Hematopoietic multipotent progenitor cell treated with erythropoietin and hydrocortisone succinate and interleukin-3 and kit ligand, for 17 days (in vitro differentiated cells): ENCODE measurements at regions not wholly inside any gene's neighbourhood (a gene's known extent, or its start where the extent isn't known, plus 50 kb on each side); places are given as distances from the start of the nearest gene placed in this dataset.
"Not testable (repeated sequence)": the region's sequence is repeated elsewhere in the genome, so short reads cannot be mapped to it uniquely, and the experiment has no call there.

Experiments
- DNase-seq: peaks from one replicate; pipeline ENCODE4 v3.0.0-alpha.2; 2015; ENCODE audit warnings: low spot score

DNA sequence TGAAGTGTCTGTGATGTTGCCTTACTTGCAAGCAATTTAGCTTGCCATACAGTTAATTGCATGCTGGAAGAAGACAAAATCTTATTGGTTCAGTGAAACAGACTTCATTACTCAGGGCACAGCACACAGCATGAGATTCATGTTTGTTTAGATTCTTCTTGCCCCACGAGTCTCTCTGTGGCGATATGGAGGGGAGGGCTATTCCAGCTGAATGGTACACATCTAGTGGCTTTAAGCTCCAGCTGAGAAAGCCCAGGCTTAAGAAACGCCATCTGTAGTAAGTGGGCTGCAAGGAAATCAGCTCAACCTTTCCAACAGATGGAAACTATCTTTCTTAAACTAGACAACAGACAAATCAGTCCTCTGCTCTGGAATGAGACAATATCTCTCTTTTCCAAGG is 1022.0 kb downstream of the NCAM2 start:
- DNase-seq = no peak

- not testable (repeated sequence) for DNase-seq
These were observed 1025.7 kb downstream of the NCAM2 start for GRCh38 chr21:22023896-22024295.

DNA sequence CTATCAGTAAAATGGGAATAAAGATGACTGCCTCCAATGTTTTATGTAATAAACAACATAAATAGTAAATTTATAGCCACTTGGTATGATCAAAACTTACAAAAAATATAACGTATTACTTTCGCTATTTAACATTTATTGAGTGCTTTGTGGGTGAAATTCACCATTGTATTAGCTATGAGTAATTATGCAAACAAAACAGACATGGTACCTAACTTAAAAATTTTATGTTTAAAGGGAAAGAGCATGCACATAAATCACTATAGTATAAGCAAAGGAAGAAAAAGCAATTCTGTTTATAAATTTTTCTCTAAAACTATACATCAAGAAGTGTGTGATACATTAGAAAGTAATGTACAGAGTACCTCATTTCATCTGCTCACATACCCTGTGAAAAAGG is 1046.2 kb downstream of the NCAM2 start:
- no peak for DNase-seq

DNA sequence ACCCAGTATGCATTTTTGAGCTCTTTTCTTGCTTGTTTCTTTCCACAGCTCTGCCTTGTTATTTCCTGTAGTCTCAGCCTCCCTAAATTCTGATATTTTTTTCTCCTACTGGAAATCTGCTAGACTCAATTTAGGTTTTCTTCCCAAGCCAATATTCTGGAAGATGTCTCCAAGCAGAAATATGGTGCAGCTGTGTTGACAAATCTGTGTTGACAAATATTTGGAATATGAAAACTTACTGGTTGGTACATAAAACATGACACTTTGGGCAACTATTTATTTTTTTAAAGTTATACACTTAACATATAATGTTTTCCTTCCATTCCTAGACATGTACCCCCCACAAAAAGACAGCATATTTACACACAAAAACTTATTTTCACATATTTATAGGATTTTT is 1048.4 kb downstream of the NCAM2 start:
- no peak for DNase-seq

DNA sequence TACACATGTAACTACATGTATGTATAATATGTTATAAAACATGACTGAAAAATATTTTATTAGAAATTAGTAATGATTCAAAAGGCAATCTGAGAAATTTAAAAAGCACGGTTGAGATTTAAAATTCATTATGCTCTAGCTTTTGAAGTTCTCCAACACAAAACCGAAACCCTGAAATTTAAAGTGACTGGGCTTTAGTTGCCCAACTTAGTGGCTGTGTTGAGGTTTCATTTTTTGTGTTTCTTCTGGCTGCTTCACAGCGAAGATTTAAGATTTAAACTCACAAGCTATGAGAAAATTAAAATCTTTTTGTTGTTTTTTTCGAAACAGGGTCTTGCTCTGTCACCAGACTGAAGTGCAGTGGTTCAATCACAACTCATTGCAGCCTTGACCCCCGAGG is 1058.7 kb downstream of the NCAM2 start:
- no peak for DNase-seq

DNA sequence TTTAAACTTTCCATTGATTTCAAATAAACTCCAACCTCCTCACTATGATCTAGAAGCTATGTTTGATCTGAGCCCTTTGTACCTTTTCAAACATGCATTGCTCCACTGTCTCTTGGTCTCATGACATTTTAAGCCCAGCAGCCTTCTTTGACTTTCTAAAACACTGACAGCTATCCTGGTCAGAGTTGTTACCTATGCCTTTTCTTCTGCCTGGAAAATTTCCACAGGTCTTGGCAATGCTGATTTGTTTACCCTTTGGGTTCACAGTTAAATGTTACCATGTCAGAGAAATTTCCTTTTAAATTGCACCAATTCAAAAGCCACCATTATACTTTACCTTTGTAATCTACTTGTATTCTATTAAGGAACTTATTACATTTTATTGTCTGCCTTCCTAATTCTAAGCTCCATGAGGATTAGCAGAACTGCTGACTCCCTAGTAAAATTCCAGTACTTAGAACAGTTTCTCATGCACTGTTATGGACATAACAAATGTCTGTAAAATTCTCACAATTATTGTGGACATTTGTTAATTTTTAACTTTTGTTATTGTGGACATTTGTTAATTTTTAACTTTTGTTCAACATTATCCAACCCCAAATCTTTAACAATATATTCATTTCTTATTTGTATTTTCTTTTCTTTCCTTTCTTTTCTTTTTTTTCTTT is 1064.4 kb downstream of the NCAM2 start:
- no peak for DNase-seq

GRCh38 chr21:22063140-22063539 is 1064.9 kb downstream of the NCAM2 start:
- no peak for DNase-seq

GRCh38 chr21:22076471-22076870 is 1078.3 kb downstream of the NCAM2 start:
- no peak for DNase-seq

- DNase-seq = no peak
These were observed 1085.7 kb downstream of the NCAM2 start for GRCh38 chr21:22083899-22084298.

- DNase-seq = no peak
These were observed 1098.1 kb downstream of the NCAM2 start for GRCh38 chr21:22096314-22096713.

GRCh38 chr21:22106720-22107410 is 1108.7 kb downstream of the NCAM2 start:
- no peak for DNase-seq

GRCh38 chr21:22115746-22116145 is 1117.5 kb downstream of the NCAM2 start:
- DNase-seq = no peak

DNA sequence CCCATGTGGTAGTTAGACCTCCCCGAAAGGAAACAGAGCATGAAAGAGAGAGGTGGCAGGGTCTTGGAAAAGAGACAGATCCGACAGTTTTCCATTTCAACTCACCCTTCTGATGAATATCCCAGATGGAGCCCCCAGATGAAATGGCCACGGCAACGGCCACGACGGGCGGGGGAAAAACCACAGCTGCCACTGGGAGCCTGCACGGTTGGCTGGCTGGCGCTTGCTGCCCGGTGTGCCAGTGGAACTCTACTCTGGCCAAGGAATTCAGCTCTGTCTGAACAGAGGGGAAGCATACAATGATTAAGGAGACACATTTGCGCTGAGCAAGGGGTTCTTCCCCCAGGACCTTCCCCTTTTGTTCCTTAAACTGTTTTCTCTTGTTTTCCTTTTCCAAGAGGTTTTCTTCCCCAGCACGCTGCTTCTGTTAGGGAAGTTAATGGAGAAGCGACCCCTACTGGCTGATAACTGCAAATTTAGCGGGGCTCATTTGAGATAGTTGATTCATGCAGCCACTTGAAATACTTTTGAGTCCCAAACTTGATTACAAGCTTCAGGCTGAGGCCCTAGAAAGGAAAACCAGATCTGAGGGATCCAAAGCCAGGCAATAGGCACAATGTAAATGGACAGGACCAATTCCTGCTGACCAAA is 1122.5 kb downstream of the NCAM2 start:
- no peak for DNase-seq

- DNase-seq = no peak
These were observed 1127.4 kb downstream of the NCAM2 start for GRCh38 chr21:22125581-22125980.

DNA sequence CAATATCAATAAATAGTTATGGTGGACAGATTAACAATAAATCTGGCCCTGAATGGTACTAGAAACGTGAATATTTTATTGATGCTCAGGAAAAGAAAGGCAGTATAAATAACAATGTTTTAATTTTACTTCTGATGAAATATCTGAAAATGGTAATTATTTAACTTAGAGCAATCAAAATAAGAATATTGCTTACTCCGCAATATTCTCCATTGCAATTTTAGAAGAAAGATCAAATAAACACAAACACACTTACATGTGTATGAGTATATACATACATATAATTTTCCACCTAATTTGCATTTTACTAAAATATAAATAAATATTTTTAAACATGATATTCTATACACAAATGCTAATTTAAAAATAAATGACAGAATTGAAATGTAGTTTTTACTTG is 1130.5 kb downstream of the NCAM2 start:
- no peak for DNase-seq

- DNase-seq = no peak
These were observed 1134.3 kb downstream of the NCAM2 start for GRCh38 chr21:22132358-22133071.

- no peak for DNase-seq
These were observed 1138.5 kb downstream of the NCAM2 start for GRCh38 chr21:22136740-22137139.

DNA sequence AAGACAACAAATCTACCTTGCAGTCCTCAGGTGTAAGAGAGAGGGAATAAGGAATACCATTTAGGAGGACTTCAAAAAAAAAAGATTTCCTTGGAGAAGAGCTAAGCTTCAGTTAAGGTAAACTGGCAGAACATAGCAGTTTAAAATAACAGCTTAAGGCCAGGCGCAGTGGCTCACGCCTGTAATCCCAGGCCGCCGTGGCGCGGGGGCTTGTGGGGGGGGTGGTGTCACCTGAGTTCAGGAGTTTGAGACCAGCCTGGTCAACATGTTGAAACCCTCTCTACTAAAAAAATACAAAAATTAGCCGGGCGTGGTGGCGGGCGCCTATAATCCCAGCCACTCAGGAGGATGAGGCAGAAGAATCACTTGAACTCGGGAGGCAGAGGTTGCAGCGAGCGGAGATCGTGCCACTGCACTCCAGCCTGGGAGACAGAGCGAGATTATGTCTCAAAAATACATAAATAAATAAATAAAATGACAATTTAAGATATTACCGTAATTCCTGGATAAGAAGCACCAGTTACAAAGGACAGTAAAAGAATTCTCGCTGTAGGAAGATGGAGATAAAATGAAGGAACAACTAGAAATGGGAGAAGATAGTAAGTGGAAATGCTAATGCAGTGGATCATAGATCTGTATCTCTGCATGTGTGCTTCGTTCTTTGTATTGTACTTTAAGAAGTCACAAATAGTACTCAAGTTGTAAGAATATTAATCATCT is 1140.2 kb downstream of the NCAM2 start:
- no peak for DNase-seq

DNA sequence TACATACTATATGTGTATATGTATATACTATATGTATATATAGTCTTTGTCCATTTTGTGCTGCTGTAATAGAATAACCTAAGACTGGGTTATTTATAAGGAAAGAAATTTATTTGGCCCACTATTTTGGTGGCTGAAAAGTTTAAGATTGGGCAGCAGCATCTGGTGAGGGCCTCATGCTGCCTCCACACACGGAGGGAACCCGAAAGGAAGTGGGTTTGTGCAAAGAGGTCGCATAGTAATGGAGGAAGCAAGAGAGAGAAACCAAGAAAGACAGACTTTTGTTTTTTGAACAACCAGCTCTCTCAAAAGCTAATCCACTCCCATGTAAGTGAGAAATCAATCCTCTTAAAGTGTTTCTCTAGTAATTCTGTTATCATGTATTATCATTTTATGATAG is 1147.3 kb downstream of the NCAM2 start:
- DNase-seq = no peak

GRCh38 chr21:22154579-22155274 is 1156.5 kb downstream of the NCAM2 start:
- DNase-seq = no peak

GRCh38 chr21:22164912-22165311 is 1166.7 kb downstream of the NCAM2 start:
- no peak for DNase-seq

GRCh38 chr21:22174746-22175145 is 1176.5 kb downstream of the NCAM2 start:
- DNase-seq = no peak
